ENCODE measurements at regions not wholly inside any gene's neighbourhood (a gene's known extent, or its start where the extent isn't known, plus 50 kb on each side); places are given as distances from the start of the nearest gene placed in this dataset.

DNA sequence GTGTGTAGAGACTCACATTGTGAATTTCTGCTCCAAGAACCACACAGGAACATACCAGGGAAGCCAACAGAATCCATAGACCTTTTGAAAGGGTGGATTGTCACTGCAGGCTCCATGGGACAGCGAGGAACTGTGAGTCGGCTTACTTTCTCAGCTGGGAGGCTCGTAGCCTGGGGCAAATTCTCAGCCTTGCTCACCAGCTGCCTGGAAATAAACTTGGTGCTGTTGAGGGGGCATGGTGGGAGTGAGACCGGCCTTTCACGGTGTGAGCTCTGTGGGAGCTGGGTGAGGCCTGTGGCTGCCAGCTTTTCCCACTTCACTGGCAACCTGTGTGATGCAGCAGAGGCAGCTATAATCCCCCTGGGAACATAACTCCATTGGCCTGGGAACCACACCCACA lies 146.6 kb upstream of the P2RY1 start:
- TF ChIP-seq, protein P1, sequence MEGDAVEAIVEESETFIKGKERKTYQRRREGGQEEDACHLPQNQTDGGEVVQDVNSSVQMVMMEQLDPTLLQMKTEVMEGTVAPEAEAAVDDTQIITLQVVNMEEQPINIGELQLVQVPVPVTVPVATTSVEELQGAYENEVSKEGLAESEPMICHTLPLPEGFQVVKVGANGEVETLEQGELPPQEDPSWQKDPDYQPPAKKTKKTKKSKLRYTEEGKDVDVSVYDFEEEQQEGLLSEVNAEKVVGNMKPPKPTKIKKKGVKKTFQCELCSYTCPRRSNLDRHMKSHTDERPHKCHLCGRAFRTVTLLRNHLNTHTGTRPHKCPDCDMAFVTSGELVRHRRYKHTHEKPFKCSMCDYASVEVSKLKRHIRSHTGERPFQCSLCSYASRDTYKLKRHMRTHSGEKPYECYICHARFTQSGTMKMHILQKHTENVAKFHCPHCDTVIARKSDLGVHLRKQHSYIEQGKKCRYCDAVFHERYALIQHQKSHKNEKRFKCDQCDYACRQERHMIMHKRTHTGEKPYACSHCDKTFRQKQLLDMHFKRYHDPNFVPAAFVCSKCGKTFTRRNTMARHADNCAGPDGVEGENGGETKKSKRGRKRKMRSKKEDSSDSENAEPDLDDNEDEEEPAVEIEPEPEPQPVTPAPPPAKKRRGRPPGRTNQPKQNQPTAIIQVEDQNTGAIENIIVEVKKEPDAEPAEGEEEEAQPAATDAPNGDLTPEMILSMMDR (IDR thresholded peaks at IDR 0.05) = no peak
- TF ChIP-seq POLR2AphosphoS5 (IDR thresholded peaks at IDR 0.05) (no peak), POLR2A (IDR thresholded peaks at IDR 0.05) (no peak), EP300 (IDR thresholded peaks at IDR 0.05) (no peak)

Data from upper lobe of left lung (tissue), 4 donors.